NCI-H1105 (cell line): ENCODE measurements at regions not wholly inside any gene's neighbourhood (a gene's known extent, or its start where the extent isn't known, plus 50 kb on each side); places are given as distances from the start of the nearest gene placed in this dataset.

Experiments used
- DNase-seq: peaks from one replicate; lab custom pipeline; 2025; lab: John Stamatoyannopoulos, UW

GRCh38 chr12:108037960-108038359, 91.1 kb upstream of the WSCD2 start:
- DNase-seq = no peak

GRCh38 chr12:108039794-108040193, 89.3 kb upstream of the WSCD2 start:
- DNase-seq = no peak

- no peak for DNase-seq
These were observed 88.1 kb upstream of the WSCD2 start for GRCh38 chr12:108040947-108041346.

- no peak for DNase-seq
These were observed 85.8 kb upstream of the WSCD2 start for GRCh38 chr12:108043286-108043685.

- DNase-seq = no peak
These were observed 85.1 kb upstream of the WSCD2 start for GRCh38 chr12:108043750-108044533.

GRCh38 chr12:108046135-108046534, 83.0 kb upstream of the WSCD2 start:
- DNase-seq = no peak

GRCh38 chr12:108046650-108047049, 82.4 kb upstream of the WSCD2 start:
- no peak for DNase-seq

- no peak for DNase-seq
These were observed 82.0 kb upstream of the WSCD2 start for GRCh38 chr12:108047071-108047550.

GRCh38 chr12:108048686-108049085, 80.4 kb upstream of the WSCD2 start:
- no peak for DNase-seq

GRCh38 chr12:108050696-108051095, 78.4 kb upstream of the WSCD2 start:
- DNase-seq = no peak

GRCh38 chr12:108052260-108052659, 76.8 kb upstream of the WSCD2 start:
- no peak for DNase-seq

- no peak for DNase-seq
These were observed 75.6 kb upstream of the WSCD2 start for GRCh38 chr12:108053512-108053911.

GRCh38 chr12:108054496-108054895, 74.6 kb upstream of the WSCD2 start:
- no peak for DNase-seq

GRCh38 chr12:108055141-108055540, 73.9 kb upstream of the WSCD2 start:
- no peak for DNase-seq

GRCh38 chr12:108060067-108060466, 69.0 kb upstream of the WSCD2 start:
- no peak for DNase-seq

GRCh38 chr12:108060903-108061302, 68.2 kb upstream of the WSCD2 start:
- DNase-seq = no peak

- DNase-seq = no peak
These were observed 65.9 kb upstream of the WSCD2 start for GRCh38 chr12:108063192-108063591.

- DNase-seq = no peak
These were observed 64.0 kb upstream of the WSCD2 start for GRCh38 chr12:108065069-108065468.

- DNase-seq = no peak
These were observed 62.2 kb upstream of the WSCD2 start for GRCh38 chr12:108066583-108067577.

- DNase-seq = no peak
These were observed 59.4 kb upstream of the WSCD2 start for GRCh38 chr12:108069651-108070165.

- no peak for DNase-seq
These were observed 53.5 kb upstream of the WSCD2 start for GRCh38 chr12:108075561-108075960.

GRCh38 chr12:108076556-108076955, 52.5 kb upstream of the WSCD2 start:
- DNase-seq = no peak

- no peak for DNase-seq
These were observed 50.7 kb upstream of the WSCD2 start for GRCh38 chr12:108078428-108078827.
